ENCODE measurements at regions not wholly inside any gene's neighbourhood (a gene's known extent, or its start where the extent isn't known, plus 50 kb on each side); places are given as distances from the start of the nearest gene placed in this dataset.

GRCh38 chr20:7106910-7107309 is 339.4 kb downstream of the BMP2 start:
- TF ChIP-seq CTCF (IDR thresholded peaks at IDR 0.05), result no peak
- TF ChIP-seq POLR2A (IDR thresholded peaks at IDR 0.05), result no peak
